H1 (cell line): ENCODE measurements at regions not wholly inside any gene's neighbourhood (a gene's known extent, or its start where the extent isn't known, plus 50 kb on each side); places are given as distances from the start of the nearest gene placed in this dataset.

Source experiments
- ATF3 ChIP-seq: IDR thresholded peaks from 2 replicates; pipeline ENCODE4 v1.6.1; 2011; ENCODE audit warnings: low read depth, mild to moderate bottlenecking, low read length; ENCODE audit not compliant: insufficient read depth
- CBX5 ChIP-seq: fragments of 300-800, 300-1000 bp; sonication (generic); IDR thresholded peaks from 2 replicates; pipeline ENCODE4 v1.7.1; 2016; ENCODE audit warnings: antibody characterized with exemption, low read length, low read depth
- CEBPB ChIP-seq: IDR thresholded peaks from 2 replicates; pipeline ENCODE4 v1.6.1; 2012; ENCODE audit warnings: low read depth, low read length
- CHD7 ChIP-seq: fragments of 300-600 bp; sonication (generic); IDR thresholded peaks from 2 replicates; pipeline ENCODE4 v1.7.1; 2012; ENCODE audit warnings: low read length, moderate library complexity, mild to moderate bottlenecking, inconsistent platforms; ENCODE audit not compliant: insufficient replicate concordance
- EZH2 ChIP-seq: fragments of 200-600 bp; sonication (generic); IDR thresholded peaks from 2 replicates; pipeline ENCODE4 v1.7.1; 2012; ENCODE audit warnings: low read depth, mild to moderate bottlenecking, moderate library complexity, low read length, inconsistent platforms; ENCODE audit not compliant: severe bottlenecking
- FOSL1 ChIP-seq: IDR thresholded peaks from 2 replicates; pipeline ENCODE4 v1.6.1; 2011; ENCODE audit warnings: mild to moderate bottlenecking, low read depth, low read length, moderate library complexity; ENCODE audit not compliant: insufficient read depth
- SRF ChIP-seq: IDR thresholded peaks from 2 replicates; pipeline ENCODE4 v1.6.1; 2011; ENCODE audit warnings: mild to moderate bottlenecking, low read depth, low read length, moderate library complexity
- TCF12 ChIP-seq: IDR thresholded peaks from 2 replicates; pipeline ENCODE4 v1.6.1; 2011; ENCODE audit warnings: low read depth, mild to moderate bottlenecking, low read length

GRCh38 chr6:63487103-63487813, 85.0 kb upstream of the LOC128125822 start (continued):
- no peak for TF ChIP-seq CHD7
- TF ChIP-seq EZH2, result no peak
- no peak for TF ChIP-seq CBX5
- no peak for TF ChIP-seq ATF3
- no peak for TF ChIP-seq TCF12
- TF ChIP-seq SRF, result no peak
- no peak for TF ChIP-seq CEBPB
- no peak for TF ChIP-seq FOSL1
- TF ChIP-seq, all 59 proteins: peak for 0
